NT2/D1 (cell line): ENCODE measurements at regions not wholly inside any gene's neighbourhood (a gene's known extent, or its start where the extent isn't known, plus 50 kb on each side); places are given as distances from the start of the nearest gene placed in this dataset.

Experiments used
- SUZ12 ChIP-seq: IDR thresholded peaks from 2 replicates; pipeline ENCODE4 v1.6.1; 2011; ENCODE audit not compliant: insufficient read length, insufficient read depth; ENCODE audit errors: extremely low read depth
- YY1 ChIP-seq: IDR thresholded peaks from 2 replicates; pipeline ENCODE4 v1.6.1; 2011; ENCODE audit not compliant: insufficient read length, insufficient read depth
- ZNF274 ChIP-seq: IDR thresholded peaks from 2 replicates; pipeline ENCODE4 v1.6.1; 2011; ENCODE audit warnings: mild to moderate bottlenecking, low read depth, low read length

DNA sequence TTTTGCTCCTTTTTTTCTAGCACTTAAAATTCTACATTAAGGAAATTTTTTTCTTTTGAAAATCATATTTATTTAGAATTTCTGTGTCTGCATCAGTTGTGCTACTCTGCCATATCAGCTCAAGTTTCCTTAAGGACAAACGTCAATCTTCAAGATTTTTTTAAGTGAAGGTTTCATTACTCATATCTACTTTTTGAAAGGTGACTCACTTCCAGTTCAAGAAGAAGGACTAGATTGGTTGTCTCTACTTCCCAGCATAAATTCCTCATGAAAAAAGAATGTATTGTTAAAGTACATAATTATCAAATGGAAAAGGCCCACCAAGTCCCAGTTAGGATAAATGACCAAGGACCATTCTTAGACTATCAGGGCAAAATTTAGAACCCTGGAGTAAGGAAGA lies 626.5 kb downstream of the DMRTA1 start:
- TF ChIP-seq YY1 (no peak), SUZ12 (no peak), ZNF274 (no peak)
